Left lobe of liver (tissue), 2 donors: ENCODE measurements at regions not wholly inside any gene's neighbourhood (a gene's known extent, or its start where the extent isn't known, plus 50 kb on each side); places are given as distances from the start of the nearest gene placed in this dataset.
A peak's percentile ranks its signal among the peaks of the same experiment; 100 is the strongest.

Experiments used
- ATAC-seq: fragments of 200-7000 bp; cut with Tn5 transposase; one replicate; pipeline ENCODE4 v1.9.1; 2020; ENCODE audit warnings: mild to moderate bottlenecking, moderate library complexity
- DNase-seq: peaks from one replicate; pipeline ENCODE4 v3.0.0-alpha.2; 2020; ENCODE audit warnings: low spot score
- donor health status: DM: no; HTN: no; CAD: no; lungs with moderate emphysema.
- donor health status: DM: no; HTN: yes; CAD: no.

DNA sequence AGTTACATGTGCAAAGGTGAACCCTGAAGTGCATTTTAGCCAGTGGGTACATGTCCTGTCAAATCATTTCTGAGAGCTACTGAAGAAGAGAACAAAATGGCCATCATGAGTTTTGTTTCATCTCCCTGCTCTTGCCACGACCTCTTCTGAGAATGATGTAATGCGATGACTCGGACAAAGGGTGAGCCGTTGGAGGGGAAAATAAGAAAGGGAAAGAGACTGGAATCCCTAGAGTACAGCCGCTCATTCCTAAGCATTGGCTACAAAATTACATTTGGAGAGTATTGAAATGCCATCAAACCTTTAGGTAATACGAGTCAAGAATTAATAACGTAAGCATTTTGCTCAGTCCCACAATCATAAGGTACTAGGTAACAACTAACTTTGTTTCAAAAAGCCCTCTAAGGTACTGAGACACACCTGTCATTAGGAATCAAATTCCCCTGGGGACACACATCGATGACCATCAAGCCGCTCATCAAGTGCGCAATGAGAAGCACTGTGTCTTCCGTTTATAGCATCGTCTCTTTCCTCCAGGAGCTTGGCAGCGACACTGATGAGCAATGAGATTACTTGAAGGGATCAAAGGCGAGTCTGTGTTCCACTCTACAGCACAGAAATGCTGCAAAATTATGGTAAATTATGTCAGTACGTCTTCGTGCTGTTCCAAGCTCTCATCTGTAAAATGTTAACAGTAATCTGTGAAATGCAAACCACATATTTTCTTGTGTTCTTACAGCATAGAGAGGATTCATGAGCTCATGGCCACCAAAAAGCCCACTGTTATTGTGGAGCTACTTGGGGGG is 97.3 kb upstream of the PIEZO2 start:
- DNase-seq (no peak), ATAC-seq (no peak)

DNA sequence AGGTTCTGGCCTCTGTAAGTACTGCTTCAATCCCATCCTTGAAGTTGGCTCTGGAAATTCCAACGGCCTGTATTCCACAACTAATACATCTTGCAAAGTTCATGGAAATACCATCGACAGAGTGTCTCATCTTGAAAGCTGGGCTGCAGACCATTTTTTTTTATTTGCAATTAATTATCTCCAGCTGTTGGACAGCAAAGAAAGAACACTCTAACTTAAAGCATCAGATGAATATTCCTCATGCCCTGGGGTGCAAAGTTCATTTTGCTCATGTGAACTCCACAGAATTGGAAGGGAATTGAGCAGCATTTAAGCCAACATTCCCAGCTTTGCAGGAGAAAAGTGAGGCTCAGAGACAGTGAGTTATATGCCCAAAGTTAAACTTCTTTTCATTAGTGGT is 96.5 kb upstream of the PIEZO2 start:
- ATAC-seq (peak; percentile 74), DNase-seq (no peak)

DNA sequence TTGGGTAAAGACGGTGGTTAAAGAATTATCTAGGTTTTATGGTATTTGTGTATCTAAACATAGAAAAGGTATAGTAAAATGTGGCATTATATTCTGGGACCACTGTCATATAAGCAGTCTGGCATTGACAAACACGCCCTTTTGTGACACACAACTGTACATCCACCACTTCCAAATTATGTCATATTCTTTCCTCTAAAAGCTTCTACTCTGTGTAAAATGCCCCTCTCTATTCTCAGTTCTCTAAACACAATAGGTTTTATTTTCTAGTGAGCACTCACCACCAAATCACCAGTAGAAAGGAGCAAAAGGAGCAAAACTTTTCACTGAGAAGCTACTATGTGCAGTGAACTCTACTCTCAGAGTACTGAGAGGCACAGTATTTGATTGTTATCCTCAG is 88.1 kb upstream of the PIEZO2 start:
- ATAC-seq = no peak
- DNase-seq = no peak

DNA sequence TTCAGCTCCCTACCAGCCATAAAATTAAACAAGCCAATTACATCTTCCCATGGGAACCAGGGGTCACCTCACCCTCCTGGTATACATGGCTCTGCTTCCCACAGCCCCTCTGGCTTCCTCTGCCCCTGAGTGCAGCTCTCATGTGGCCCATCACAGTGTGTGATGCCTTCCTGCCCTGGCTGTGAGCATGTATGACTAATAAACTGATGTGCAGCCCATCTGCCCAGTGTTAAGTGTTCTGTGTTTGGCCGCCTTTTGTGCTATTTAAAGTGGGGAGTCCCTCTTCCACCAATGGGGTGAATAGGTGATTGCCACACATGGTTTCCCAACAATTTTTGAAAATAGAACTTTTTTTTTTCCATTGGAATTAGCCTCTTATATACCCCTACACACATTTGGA is 87.7 kb upstream of the PIEZO2 start:
- ATAC-seq (no peak), DNase-seq (no peak)

DNA sequence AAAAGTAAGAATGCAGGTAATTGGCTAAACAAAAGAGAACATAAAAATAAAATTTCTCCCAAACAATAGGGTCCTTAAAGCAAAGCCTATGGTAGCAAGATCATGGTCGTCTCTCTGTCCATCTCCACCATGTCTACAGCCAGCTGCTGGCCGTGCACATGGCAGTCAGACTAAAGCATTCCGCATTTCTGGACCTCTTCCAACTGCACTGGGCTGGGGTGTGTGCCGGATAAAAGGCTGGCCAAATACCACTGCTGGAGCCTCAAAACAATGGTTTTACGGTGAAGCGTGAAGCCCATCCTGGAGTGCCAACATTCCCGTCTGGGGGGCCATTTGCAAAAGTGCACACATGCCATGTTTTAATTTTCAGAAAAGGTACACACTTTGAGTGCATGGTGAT is 74.8 kb upstream of the PIEZO2 start:
- DNase-seq (no peak), ATAC-seq (no peak)

DNA sequence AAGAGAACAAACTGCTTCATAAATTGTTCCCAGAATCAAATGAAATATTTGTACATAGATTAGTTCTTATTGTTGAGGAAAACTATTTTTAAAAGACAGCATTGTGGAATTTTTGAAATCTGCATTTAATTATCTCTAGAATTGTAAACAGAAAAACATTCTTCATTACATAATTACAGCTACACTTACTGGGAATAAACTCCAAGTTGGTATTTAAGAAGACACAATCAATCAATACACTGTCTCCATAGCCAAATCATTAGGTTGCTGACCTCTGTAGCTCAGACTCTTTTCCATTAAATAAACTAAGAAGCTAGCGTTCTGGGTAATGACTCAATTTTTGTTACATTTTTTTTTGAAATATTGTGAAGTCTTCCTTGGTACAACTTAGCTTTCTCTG is 70.2 kb upstream of the PIEZO2 start:
- ATAC-seq (no peak), DNase-seq (no peak)

DNA sequence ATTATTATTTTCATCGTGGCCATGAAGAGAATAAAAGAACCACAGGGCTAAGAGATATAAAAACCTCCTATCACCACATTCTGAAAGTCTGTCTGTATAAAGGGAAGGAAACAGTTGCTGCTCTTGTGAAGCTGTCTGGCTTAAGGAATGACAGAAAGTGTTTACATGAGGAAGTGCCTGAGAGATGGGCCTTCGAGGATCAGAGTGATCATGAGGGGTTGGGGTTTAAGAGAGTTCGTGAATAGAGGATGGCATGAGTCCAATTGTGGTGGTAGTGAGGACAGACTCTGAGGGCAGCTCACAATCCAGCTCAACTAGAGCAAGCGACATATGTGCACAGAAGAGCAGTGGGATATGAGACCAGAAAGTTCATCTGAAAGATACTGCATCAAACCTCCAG is 65.8 kb upstream of the PIEZO2 start:
- ATAC-seq (no peak), DNase-seq (no peak)

DNA sequence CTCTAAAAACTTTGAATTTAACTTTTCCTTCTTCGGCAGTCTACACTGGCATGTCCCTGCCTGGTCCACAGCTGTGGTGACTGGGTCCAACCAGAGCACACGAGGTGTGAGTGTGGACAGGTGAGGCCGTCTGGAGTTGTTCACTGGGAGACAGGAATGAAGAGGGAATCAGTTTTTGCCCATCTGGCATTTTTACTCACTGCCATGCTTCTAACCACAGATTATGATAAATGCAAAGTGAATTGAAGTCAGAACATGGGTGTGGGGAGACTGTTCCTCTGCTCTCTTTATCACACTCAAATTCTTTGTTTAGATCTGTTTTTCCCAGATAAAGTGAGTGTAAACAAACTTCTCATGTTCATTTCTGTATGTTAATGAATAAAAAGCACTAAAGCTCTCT is 54.7 kb upstream of the PIEZO2 start:
- ATAC-seq = no peak
- no peak for DNase-seq

DNA sequence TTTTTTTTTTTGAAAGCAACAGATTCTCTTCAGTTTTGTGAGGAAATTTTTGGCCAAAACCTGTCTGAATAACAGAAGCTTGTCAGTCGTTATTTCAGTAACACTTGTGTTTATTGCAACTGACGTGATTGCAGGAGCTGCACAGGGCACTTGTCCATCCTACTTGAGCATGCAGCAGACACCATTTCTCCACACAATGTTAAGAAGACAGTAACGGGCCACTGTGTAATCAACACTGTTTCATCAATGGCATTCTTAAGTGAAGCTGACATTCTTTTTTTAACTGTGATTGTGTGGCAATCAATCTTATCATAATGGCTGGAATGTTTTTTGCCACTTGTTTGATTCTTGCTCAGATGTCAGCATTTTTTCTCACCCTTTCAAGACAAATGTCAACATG is 50.1 kb upstream of the PIEZO2 start:
- DNase-seq (no peak), ATAC-seq (no peak)
